Keratinocyte (primary cell): ENCODE measurements at regions not wholly inside any gene's neighbourhood (a gene's known extent, or its start where the extent isn't known, plus 50 kb on each side); places are given as distances from the start of the nearest gene placed in this dataset.

ENCODE experiments used
- EZH2 ChIP-seq: IDR thresholded peaks from one replicate; pipeline ENCODE4 v1.6.1; 2012; ENCODE audit warnings: inconsistent platforms, mild to moderate bottlenecking, low read length, moderate library complexity
- TF ChIP-seq, protein P1 (sequence below), 3 experiments: IDR thresholded peaks in 1 of 3; conservative IDR thresholded peaks in 1 of 3; optimal IDR thresholded peaks in 1 of 3; 2 replicates in 2 of 3; 3 replicates in 1 of 3; pipeline versions ENCODE3 to v1.5.1; 2011; ENCODE audit warnings: low read length in 3 of 3, mild to moderate bottlenecking in 3 of 3, moderate library complexity in 2 of 3, control low read depth in 1 of 3, inconsistent platforms in 1 of 3; ENCODE audit not compliant: insufficient read depth in 2 of 3; ENCODE audit errors: extremely low read depth in 1 of 3

DNA sequence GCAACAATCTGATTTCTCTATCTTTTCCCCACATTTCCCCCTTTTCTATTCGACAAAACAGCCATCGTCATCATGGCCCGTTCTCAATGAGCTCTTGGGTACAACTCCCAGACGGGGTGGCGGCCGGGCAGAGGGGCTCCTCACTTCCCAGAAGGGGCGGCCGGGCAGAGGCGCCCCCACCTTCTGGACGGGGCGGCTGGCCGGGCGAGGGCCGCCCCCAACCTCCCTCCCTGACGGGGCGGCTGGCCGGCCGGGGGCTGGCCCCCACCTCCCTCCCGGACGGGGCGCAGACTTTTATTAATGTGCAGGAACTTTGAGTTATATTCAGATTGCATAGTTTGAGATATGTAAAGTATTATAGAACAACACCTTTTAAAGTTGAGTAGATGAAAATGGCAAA, 64.4 kb upstream of the HPGD start:
- TF ChIP-seq EZH2 = no peak
- TF ChIP-seq, protein P1, sequence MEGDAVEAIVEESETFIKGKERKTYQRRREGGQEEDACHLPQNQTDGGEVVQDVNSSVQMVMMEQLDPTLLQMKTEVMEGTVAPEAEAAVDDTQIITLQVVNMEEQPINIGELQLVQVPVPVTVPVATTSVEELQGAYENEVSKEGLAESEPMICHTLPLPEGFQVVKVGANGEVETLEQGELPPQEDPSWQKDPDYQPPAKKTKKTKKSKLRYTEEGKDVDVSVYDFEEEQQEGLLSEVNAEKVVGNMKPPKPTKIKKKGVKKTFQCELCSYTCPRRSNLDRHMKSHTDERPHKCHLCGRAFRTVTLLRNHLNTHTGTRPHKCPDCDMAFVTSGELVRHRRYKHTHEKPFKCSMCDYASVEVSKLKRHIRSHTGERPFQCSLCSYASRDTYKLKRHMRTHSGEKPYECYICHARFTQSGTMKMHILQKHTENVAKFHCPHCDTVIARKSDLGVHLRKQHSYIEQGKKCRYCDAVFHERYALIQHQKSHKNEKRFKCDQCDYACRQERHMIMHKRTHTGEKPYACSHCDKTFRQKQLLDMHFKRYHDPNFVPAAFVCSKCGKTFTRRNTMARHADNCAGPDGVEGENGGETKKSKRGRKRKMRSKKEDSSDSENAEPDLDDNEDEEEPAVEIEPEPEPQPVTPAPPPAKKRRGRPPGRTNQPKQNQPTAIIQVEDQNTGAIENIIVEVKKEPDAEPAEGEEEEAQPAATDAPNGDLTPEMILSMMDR (optimal IDR thresholded peaks at IDR 0.05 in 1 of 3, IDR thresholded peaks at IDR 0.05 in 1 of 3, conservative IDR thresholded peaks at IDR 0.05 in 1 of 3; ENCODE audit: extremely low read depth in 1 of 3, insufficient read depth in 2 of 3, low read length in 3 of 3) = no peak
